SH-SY5Y (cell line): ENCODE measurements at regions not wholly inside any gene's neighbourhood (a gene's known extent, or its start where the extent isn't known, plus 50 kb on each side); places are given as distances from the start of the nearest gene placed in this dataset.

Experiments
- GATA2 ChIP-seq: IDR thresholded peaks from 2 replicates; pipeline ENCODE4 v1.6.1; 2011; ENCODE audit warnings: mild to moderate bottlenecking, low read depth, low read length
- GATA3 ChIP-seq: IDR thresholded peaks from 2 replicates; pipeline ENCODE4 v1.6.1; 2011; ENCODE audit warnings: low read depth, mild to moderate bottlenecking, low read length, moderate library complexity

DNA sequence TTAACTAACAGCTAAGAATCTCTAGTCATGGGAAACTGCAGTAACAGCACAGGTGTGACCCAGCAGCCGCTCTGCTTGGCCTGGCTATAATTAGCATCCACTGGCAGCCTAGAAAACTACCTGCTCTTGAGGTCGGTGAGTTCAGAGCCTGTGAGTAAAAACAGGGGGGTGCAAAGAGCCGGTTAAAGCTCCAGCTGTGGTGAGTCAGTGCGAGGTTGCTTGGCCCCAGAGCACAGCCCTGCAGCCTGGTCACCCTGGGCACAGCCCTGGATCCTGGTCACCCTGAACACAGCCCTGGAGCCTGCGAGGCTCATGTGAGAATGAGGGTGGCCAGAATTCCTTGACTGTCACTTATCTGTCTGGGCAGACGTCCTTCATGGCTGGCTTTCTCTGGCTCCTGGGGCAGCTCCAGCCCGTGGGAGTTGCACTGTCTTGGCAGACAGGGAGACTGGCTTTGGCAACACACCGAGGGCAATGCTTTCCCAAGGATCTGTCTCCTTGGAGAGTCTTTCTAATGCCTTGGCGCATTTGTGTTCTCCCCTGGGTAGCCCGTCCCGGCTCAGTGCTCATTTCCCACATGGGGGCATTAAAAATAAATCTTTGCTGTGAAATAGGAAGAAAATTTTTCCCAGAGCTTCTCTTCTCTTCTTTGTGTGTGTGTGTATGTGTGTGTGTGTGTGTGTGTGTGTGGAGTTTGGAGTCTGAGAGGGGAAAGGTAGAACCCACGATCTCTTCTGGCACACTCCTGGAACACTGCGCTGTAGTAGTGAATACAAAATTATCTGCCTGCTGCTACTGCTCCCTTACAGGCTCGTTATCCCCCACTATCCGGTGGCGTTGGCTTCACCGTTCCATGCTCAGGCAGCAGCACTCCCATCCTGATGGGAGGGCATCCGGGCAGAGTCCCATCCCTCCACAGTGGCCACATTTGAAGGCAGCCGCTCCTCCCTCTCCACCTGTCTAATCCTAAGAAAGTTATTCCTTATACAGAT, 250.2 kb upstream of the MEX3C start:
- TF ChIP-seq GATA3 = no peak
- no peak for TF ChIP-seq GATA2
